Stimulated activated naive CD8-positive, alpha-beta T cell treated with anti-CD3 and anti-CD28 coated beads, Interleukin-15, amount 100 ng/mL, for 72 hours (primary cell): ENCODE measurements at regions not wholly inside any gene's neighbourhood (a gene's known extent, or its start where the extent isn't known, plus 50 kb on each side); places are given as distances from the start of the nearest gene placed in this dataset.
"Not testable (repeated sequence)": the region's sequence is repeated elsewhere in the genome, so short reads cannot be mapped to it uniquely, and the experiment has no call there.

Experiments used
- ATAC-seq: fragments of 150-1000 bp; cut with Tn5 transposase; 2 replicates; pipeline ENCODE4 v1.10.0; 2021; ENCODE audit warnings: mild to moderate bottlenecking, moderate library complexity
- DNase-seq, 2 donors: peaks; one replicate each; pipeline ENCODE4 v3.0.0; 2021 to 2022
- H3K27ac Mint-ChIP-seq, 2 donors: one replicate each; pipeline ENCODE4 v1.8.0; 2022; ENCODE audit warnings: mild to moderate bottlenecking in 2 of 2, mixed read lengths in 2 of 2, moderate library complexity in 2 of 2
- H3K27me3 Mint-ChIP-seq: one replicate; pipeline ENCODE4 v1.8.0; 2022; ENCODE audit warnings: mixed read lengths
- H3K4me1 Mint-ChIP-seq: one replicate; pipeline ENCODE4 v1.8.0; 2022; ENCODE audit warnings: mild to moderate bottlenecking, mixed read lengths
- H3K4me3 Mint-ChIP-seq, 2 donors: one replicate each; pipeline ENCODE4 v1.8.0; 2022; ENCODE audit warnings: mild to moderate bottlenecking in 2 of 2, mixed read lengths in 2 of 2, moderate library complexity in 1 of 2
- H3K9me3 Mint-ChIP-seq, 2 donors: one replicate each; pipeline ENCODE4 v1.8.0; 2022; ENCODE audit warnings: mixed read lengths in 2 of 2

GRCh38 chr9:24936117-24936516 is 390.4 kb upstream of the IZUMO3 start:
- H3K27ac Mint-ChIP-seq: no peak overlapping the region
- no peak overlapping the region for H3K4me3 Mint-ChIP-seq
- ATAC-seq: no peak
- H3K27me3 Mint-ChIP-seq: no peaks in the 10 kb centered on the region
- peaks cover 0 to 18% of the 10 kb centered on the region in 2 donors for H3K9me3 Mint-ChIP-seq
- H3K4me1 Mint-ChIP-seq: no peaks in the 10 kb centered on the region
- no peak for DNase-seq

GRCh38 chr9:24932785-24933184 is 387.1 kb upstream of the IZUMO3 start:
- H3K4me1 Mint-ChIP-seq: no peaks in the 10 kb centered on the region
- no peak overlapping the region for H3K4me3 Mint-ChIP-seq

GRCh38 chr9:24931894-24932293 is 386.2 kb upstream of the IZUMO3 start:
- ATAC-seq (no peak), DNase-seq (no peak)
- Mint-ChIP-seq H3K4me1 (no peaks in the 10 kb centered on the region), H3K27ac (no peak overlapping the region), H3K27me3 (no peaks in the 10 kb centered on the region), H3K4me3 (no peak overlapping the region), H3K9me3 (peaks cover 0 to 6% of the 10 kb centered on the region in 2 donors)

More at GRCh38 chr9:24932785-24933184, 387.1 kb upstream of the IZUMO3 start:
- Mint-ChIP-seq H3K27me3 (no peaks in the 10 kb centered on the region), H3K27ac (no peak overlapping the region), H3K9me3 (peaks cover 0 to 6% of the 10 kb centered on the region in 2 donors)
- no peak for ATAC-seq
- no peak for DNase-seq

- ATAC-seq: no peak
- peaks cover 8 to 10% of the 10 kb centered on the region in 2 donors for H3K9me3 Mint-ChIP-seq
- no peak overlapping the region for H3K4me3 Mint-ChIP-seq
- no peaks in the 10 kb centered on the region for H3K4me1 Mint-ChIP-seq
- no peak for DNase-seq
- H3K27me3 Mint-ChIP-seq: no peaks in the 10 kb centered on the region
- H3K27ac Mint-ChIP-seq: no peak overlapping the region
Observed at GRCh38 chr9:24912767-24913166, 367.1 kb upstream of the IZUMO3 start.

- H3K4me1 Mint-ChIP-seq: no peaks in the 10 kb centered on the region
- DNase-seq: no peak
- H3K4me3 Mint-ChIP-seq: no peak overlapping the region
- H3K9me3 Mint-ChIP-seq: peaks cover 9 to 24% of the 10 kb centered on the region in 2 donors
- no peak for ATAC-seq
- no peak overlapping the region for H3K27ac Mint-ChIP-seq
- no peaks in the 10 kb centered on the region for H3K27me3 Mint-ChIP-seq
Observed at GRCh38 chr9:24901319-24901718, 355.6 kb upstream of the IZUMO3 start.

GRCh38 chr9:24900179-24900578 is 354.5 kb upstream of the IZUMO3 start:
- DNase-seq: no peak
- ATAC-seq: no peak
- no peak overlapping the region for H3K4me3 Mint-ChIP-seq
- H3K9me3 Mint-ChIP-seq: peaks cover 9 to 24% of the 10 kb centered on the region in 2 donors
- no peaks in the 10 kb centered on the region for H3K27me3 Mint-ChIP-seq
- H3K27ac Mint-ChIP-seq: no peak overlapping the region
- no peaks in the 10 kb centered on the region for H3K4me1 Mint-ChIP-seq

GRCh38 chr9:24899463-24899862 is 353.8 kb upstream of the IZUMO3 start:
- H3K4me1 Mint-ChIP-seq: no peaks in the 10 kb centered on the region
- ATAC-seq (no peak), DNase-seq (no peak)
- H3K9me3 Mint-ChIP-seq: peaks cover 9 to 24% of the 10 kb centered on the region in 2 donors
- H3K27ac Mint-ChIP-seq: no peak overlapping the region
- no peak overlapping the region for H3K4me3 Mint-ChIP-seq
- no peaks in the 10 kb centered on the region for H3K27me3 Mint-ChIP-seq

GRCh38 chr9:24897826-24898225 is 352.1 kb upstream of the IZUMO3 start:
- no peak for DNase-seq
- Mint-ChIP-seq H3K9me3 (peaks cover 13 to 26% of the 10 kb centered on the region in 2 donors), H3K27me3 (no peaks in the 10 kb centered on the region), H3K27ac (no peak overlapping the region), H3K4me1 (no peaks in the 10 kb centered on the region), H3K4me3 (no peak overlapping the region)
- no peak for ATAC-seq

GRCh38 chr9:24881361-24881760 is 335.7 kb upstream of the IZUMO3 start:
- no peak overlapping the region for H3K4me3 Mint-ChIP-seq
- ATAC-seq (no peak), DNase-seq (no peak)
- H3K4me1 Mint-ChIP-seq: no peaks in the 10 kb centered on the region
- H3K27me3 Mint-ChIP-seq: no peaks in the 10 kb centered on the region
- no peak overlapping the region for H3K27ac Mint-ChIP-seq
- peaks cover 16% of the 10 kb centered on the region in 2 donors for H3K9me3 Mint-ChIP-seq

- H3K27me3 Mint-ChIP-seq: no peaks in the 10 kb centered on the region
- H3K9me3 Mint-ChIP-seq: peaks cover 16 to 21% of the 10 kb centered on the region in 2 donors
- no peak overlapping the region for H3K4me3 Mint-ChIP-seq
- no peak for DNase-seq
- ATAC-seq: no peak
- H3K4me1 Mint-ChIP-seq: no peaks in the 10 kb centered on the region
- no peak overlapping the region for H3K27ac Mint-ChIP-seq
Observed at GRCh38 chr9:24879591-24879990, 333.9 kb upstream of the IZUMO3 start.

GRCh38 chr9:24856601-24857000 is 310.9 kb upstream of the IZUMO3 start:
- not testable (repeated sequence) for H3K27me3 Mint-ChIP-seq, H3K4me3 Mint-ChIP-seq, H3K27ac Mint-ChIP-seq, DNase-seq, H3K4me1 Mint-ChIP-seq, ATAC-seq
- peaks cover 12 to 22% of the 10 kb centered on the region in 2 donors for H3K9me3 Mint-ChIP-seq

- Mint-ChIP-seq H3K4me1 (no peaks in the 10 kb centered on the region), H3K27ac (no peak overlapping the region), H3K27me3 (no peaks in the 10 kb centered on the region), H3K9me3 (peaks cover 5 to 9% of the 10 kb centered on the region in 2 donors), H3K4me3 (no peak overlapping the region)
- ATAC-seq (no peak), DNase-seq (no peak)
Observed at GRCh38 chr9:24846248-24846912, 300.7 kb upstream of the IZUMO3 start.

- Mint-ChIP-seq H3K27ac (no peak overlapping the region), H3K4me1 (no peaks in the 10 kb centered on the region), H3K9me3 (peaks cover 9 to 14% of the 10 kb centered on the region in 2 donors), H3K27me3 (no peaks in the 10 kb centered on the region), H3K4me3 (no peak overlapping the region)
- DNase-seq (no peak), ATAC-seq (no peak)
Observed at GRCh38 chr9:24844217-24844616, 298.5 kb upstream of the IZUMO3 start.

- H3K27me3 Mint-ChIP-seq: no peaks in the 10 kb centered on the region
- no peak for DNase-seq
- H3K4me3 Mint-ChIP-seq: no peak overlapping the region
- ATAC-seq: no peak
- peaks cover 10 to 14% of the 10 kb centered on the region in 2 donors for H3K9me3 Mint-ChIP-seq
- no peak overlapping the region for H3K27ac Mint-ChIP-seq
- H3K4me1 Mint-ChIP-seq: no peaks in the 10 kb centered on the region
Observed at GRCh38 chr9:24841993-24842392, 296.3 kb upstream of the IZUMO3 start.

- Mint-ChIP-seq H3K27ac (no peak overlapping the region), H3K4me1 (no peaks in the 10 kb centered on the region), H3K9me3 (peaks cover 10 to 22% of the 10 kb centered on the region in 2 donors), H3K4me3 (no peak overlapping the region), H3K27me3 (no peaks in the 10 kb centered on the region)
- no peak for ATAC-seq
- no peak for DNase-seq
Observed at GRCh38 chr9:24832307-24832706, 286.6 kb upstream of the IZUMO3 start.

GRCh38 chr9:24828687-24829086 is 283.0 kb upstream of the IZUMO3 start:
- ATAC-seq (no peak), DNase-seq (no peak)
- Mint-ChIP-seq H3K27ac (no peak overlapping the region), H3K27me3 (no peaks in the 10 kb centered on the region), H3K4me1 (no peaks in the 10 kb centered on the region), H3K9me3 (peaks cover 10 to 22% of the 10 kb centered on the region in 2 donors), H3K4me3 (no peak overlapping the region)

- ATAC-seq (no peak), DNase-seq (no peak)
- H3K4me1 Mint-ChIP-seq: no peaks in the 10 kb centered on the region
- H3K9me3 Mint-ChIP-seq: peaks cover 6 to 18% of the 10 kb centered on the region in 2 donors
- H3K27me3 Mint-ChIP-seq: no peaks in the 10 kb centered on the region
- no peak overlapping the region for H3K27ac Mint-ChIP-seq
- no peak overlapping the region for H3K4me3 Mint-ChIP-seq
Observed at GRCh38 chr9:24824607-24825006, 278.9 kb upstream of the IZUMO3 start.
